Mucosa of descending colon (tissue), 3 donors: ENCODE measurements at regions not wholly inside any gene's neighbourhood (a gene's known extent, or its start where the extent isn't known, plus 50 kb on each side); places are given as distances from the start of the nearest gene placed in this dataset.
"Not testable (repeated sequence)": the region's sequence is repeated elsewhere in the genome, so short reads cannot be mapped to it uniquely, and the experiment has no call there.

ENCODE experiments used
- ATAC-seq: fragments of 200-7000 bp; cut with Tn5 transposase; one replicate; pipeline ENCODE4 v1.9.1; 2020; ENCODE audit warnings: mild to moderate bottlenecking, moderate library complexity
- DNase-seq, 3 donors: peaks; one replicate each; pipeline ENCODE4 v3.0.0-alpha.2; 2020
- H3K36me3 ChIP-seq: fragments of 200-600 bp; one replicate; pipeline ENCODE4 v1.8.0; 2021; ENCODE audit warnings: low read depth, mild to moderate bottlenecking
- H3K4me1 ChIP-seq: fragments of 200-600 bp; one replicate; pipeline ENCODE4 v1.8.0; 2021; ENCODE audit warnings: low read depth, mild to moderate bottlenecking
- H3K4me3 ChIP-seq: fragments of 200-600 bp; one replicate; pipeline ENCODE4 v1.8.0; 2021; ENCODE audit warnings: mild to moderate bottlenecking
- H3K9me3 ChIP-seq: fragments of 200-600 bp; one replicate; pipeline ENCODE4 v1.8.0; 2021; ENCODE audit warnings: mild to moderate bottlenecking
- CTCF ChIP-seq: fragments of 200-600 bp; IDR thresholded peaks from one replicate; pipeline ENCODE4 v1.8.0; 2022; ENCODE audit warnings: antibody characterized with exemption, mild to moderate bottlenecking
- intact Hi-C, 2 donors: fragments of 100-400 bp; cut with DNase I in 1 of 2; cut with micrococcal nuclease in 1 of 2; formaldehyde crosslinking; loops; one replicate each; pipeline versions ENCODE4 v1.11.0 to v1.11.1; 2022; cut with DNase I, micrococcal nuclease
- donor health status: DM: no; HTN: no; CAD: no; lungs with moderate emphysema.
- donor health status: DM: no; HTN: no; CAD: no.
- donor health status: DM: no; HTN: yes; CAD: no.

GRCh38 chr1:234823191-234824176 lies 213.5 kb upstream of the IRF2BP2 start:
- no peaks in the 10 kb centered on the region for H3K9me3 ChIP-seq
- DNase-seq (peak; percentile 76 to 91 (median 83)), ATAC-seq (peak; percentile 87)
- intact Hi-C loops, result loop anchor here in 1 of 2 donors (10.0 kb wide), 1 partner anchor 141 kb away; no protein-coding TSS in a partner anchor
- TF ChIP-seq CTCF, result no peak
- no peaks in the 10 kb centered on the region for H3K36me3 ChIP-seq
- H3K4me1 ChIP-seq, result peaks cover 41% of the 10 kb centered on the region
- no peak overlapping the region for H3K4me3 ChIP-seq

DNA sequence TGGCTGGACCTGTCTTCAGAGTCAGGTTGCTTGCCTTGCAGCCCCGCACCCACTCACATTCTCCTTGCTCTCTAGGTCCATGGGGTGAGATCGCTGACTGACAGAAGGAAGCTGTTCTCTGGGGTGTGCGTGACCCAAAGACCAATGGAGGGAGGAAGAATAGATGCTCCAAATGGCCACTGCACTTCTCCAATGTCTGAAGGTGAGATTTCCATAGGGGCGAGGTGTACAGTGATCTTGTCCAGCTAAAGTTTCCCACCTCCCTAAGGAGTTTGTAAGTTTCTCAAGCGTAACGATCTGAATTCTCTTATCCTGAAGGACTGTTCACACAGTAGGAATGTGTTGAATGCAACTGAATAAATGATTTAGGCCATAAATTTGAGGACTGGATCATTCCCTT lies 211.9 kb upstream of the IRF2BP2 start:
- no peak for ATAC-seq
- H3K9me3 ChIP-seq, result no peaks in the 10 kb centered on the region
- intact Hi-C loops, result loop anchor here in 1 of 2 donors (10.0 kb wide), 1 partner anchor 143 kb away; no protein-coding TSS in a partner anchor
- H3K4me1 ChIP-seq, result peaks cover 35% of the 10 kb centered on the region
- no peak overlapping the region for H3K4me3 ChIP-seq
- no peaks in the 10 kb centered on the region for H3K36me3 ChIP-seq
- no peak for DNase-seq
- no peak for TF ChIP-seq CTCF

DNA sequence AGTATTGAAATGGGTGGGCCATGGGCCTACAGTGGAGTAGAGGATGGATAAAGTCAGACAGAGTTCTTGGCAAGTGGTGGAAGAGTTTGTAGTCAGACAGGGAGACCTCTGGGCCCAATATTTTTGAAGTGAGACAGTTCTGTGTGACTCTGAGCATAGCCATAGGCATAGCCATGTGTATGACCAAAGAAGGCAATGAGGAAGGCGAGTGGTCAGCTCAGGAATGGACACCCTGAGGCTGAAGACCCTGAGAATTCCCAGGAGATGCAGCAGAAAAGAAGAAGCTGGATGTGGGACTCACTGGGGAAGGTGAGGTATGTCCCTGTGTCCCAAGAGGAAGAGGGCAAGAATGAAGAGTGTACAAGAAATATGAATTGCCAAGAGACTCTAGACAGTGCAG lies 210.6 kb upstream of the IRF2BP2 start:
- Histone ChIP-seq H3K9me3 (no peaks in the 10 kb centered on the region), H3K36me3 (no peaks in the 10 kb centered on the region), H3K4me1 (peaks cover 24% of the 10 kb centered on the region), H3K4me3 (no peak overlapping the region)
- no peak for TF ChIP-seq CTCF
- ATAC-seq (no peak), DNase-seq (no peak)
- intact Hi-C loops, result loop anchor here in 1 of 2 donors (10.0 kb wide), 1 partner anchor 144 kb away; no protein-coding TSS in a partner anchor

- H3K36me3 ChIP-seq, DNase-seq, H3K4me3 ChIP-seq, ATAC-seq, H3K9me3 ChIP-seq: not testable (repeated sequence)
- intact Hi-C loops, result loop anchor here in 1 of 2 donors (10.0 kb wide), 1 partner anchor 145 kb away; no protein-coding TSS in a partner anchor
- peaks cover 18% of the 10 kb centered on the region for H3K4me1 ChIP-seq
These were observed 209.9 kb upstream of the IRF2BP2 start for GRCh38 chr1:234819845-234820244.

DNA sequence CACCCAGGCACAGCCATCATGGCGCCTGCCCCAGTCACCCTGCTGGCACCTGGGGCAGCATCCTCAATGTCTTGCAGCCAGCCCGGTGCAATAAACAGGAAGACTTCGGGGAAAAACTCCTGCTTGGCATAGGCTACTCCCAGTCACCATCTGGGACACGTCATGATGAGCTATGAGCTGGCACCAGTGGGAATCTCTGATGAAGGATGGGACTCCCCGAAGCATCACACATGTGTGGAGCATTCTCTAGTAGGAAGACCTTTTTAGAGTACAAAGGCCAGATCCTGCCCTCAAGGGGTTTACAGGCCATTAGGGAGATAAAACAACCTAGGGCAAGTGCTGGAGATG lies 208.0 kb upstream of the IRF2BP2 start:
- intact Hi-C loops, H3K4me3 ChIP-seq, H3K4me1 ChIP-seq, H3K9me3 ChIP-seq, H3K36me3 ChIP-seq, DNase-seq: not testable (repeated sequence)
- peak; percentile 38 for ATAC-seq

- peak in 2 of 3 donors; percentile 60 to 76 for DNase-seq
- intact Hi-C loops, H3K36me3 ChIP-seq, H3K9me3 ChIP-seq, H3K4me1 ChIP-seq, H3K4me3 ChIP-seq: not testable (repeated sequence)
- ATAC-seq, result peak; percentile 79
These were observed 207.5 kb upstream of the IRF2BP2 start for GRCh38 chr1:234817313-234818039.

DNA sequence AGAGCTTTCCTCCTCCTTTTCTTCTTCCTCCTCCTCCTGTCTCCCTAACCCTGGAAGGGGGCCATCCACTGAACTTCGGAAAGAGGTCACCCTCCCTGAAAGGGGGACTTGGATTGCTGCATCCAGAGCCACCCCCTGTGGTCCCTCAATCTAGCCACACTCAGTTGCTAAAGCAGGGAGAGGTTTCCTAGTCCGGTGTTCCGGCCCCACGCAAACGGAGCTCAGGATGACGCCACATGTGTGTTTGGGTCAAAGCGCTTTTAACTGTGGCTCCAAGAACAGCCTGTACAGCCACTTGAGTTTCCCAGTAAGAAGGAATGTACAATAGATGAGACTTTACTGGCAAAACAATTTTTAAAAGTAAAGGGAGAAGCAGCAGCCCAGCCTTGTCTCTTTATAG lies 206.9 kb upstream of the IRF2BP2 start:
- H3K9me3 ChIP-seq, H3K4me3 ChIP-seq, intact Hi-C loops, H3K36me3 ChIP-seq, H3K4me1 ChIP-seq: not testable (repeated sequence)
- ATAC-seq, result peak; percentile 41
- peak in 2 of 3 donors; percentile 20 to 53 for DNase-seq

DNA sequence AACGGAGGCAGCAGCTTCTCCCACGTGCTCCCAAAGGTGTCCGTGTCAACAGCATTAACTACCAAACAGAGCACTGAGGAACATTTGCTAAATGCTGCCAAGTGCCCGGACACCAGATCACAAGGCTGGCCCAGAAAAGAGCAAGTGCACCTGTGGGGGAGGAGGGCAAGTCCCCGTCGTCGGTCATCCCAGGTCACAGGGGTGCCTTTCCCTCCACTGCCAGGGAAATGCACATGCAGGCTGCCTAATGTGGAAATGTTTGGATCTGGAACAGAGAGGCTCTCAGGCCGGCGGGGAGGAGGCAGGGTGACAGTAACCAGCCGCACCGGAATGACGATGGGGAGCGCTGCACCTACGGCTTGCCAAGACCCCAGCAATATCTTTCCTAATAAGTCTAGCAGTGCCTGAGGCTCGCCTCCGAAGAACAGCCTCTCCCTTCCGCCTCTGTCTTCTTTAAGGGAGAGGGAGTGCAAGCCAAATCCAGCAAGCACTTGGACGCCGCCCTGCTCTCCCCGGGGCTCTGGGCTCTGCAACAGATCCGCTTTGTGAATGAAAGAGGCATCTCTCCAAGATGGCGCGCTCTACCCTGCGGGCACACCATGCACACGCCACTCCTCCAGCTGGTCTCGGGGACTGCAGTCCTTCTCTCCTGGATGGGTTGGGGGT lies 206.3 kb upstream of the IRF2BP2 start:
- H3K36me3 ChIP-seq, intact Hi-C loops, H3K4me3 ChIP-seq, H3K9me3 ChIP-seq, H3K4me1 ChIP-seq: not testable (repeated sequence)
- ATAC-seq (peak; percentile 35), DNase-seq (peak; percentile 62 to 74 (median 71))

DNA sequence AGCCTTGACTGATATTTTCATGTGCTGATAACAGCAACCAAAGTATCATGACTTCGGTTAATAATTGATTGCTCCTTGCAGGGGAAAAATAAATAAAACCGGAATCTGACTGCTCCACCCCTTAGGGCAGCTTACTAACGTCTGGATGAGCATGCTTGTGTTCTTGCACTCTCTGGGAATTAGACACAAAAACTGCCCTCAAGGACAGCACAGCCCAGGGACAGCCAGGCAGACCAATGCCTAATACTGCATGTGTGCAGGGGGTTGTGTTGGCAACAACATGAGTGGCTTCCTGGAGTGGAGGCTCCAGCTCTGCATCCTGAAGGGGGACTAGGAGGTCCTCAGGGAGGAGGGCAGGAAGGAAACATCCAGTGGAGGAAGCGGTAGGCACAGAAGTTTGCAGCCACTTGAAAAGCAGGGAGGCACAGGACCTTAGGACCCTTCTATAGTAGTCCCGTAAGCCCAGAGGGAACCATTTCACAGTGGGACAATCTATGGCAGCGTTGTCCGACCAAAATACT lies 205.4 kb upstream of the IRF2BP2 start:
- H3K4me3 ChIP-seq, H3K4me1 ChIP-seq, H3K36me3 ChIP-seq, DNase-seq, H3K9me3 ChIP-seq, intact Hi-C loops: not testable (repeated sequence)
- peak; percentile 6 for ATAC-seq

DNA sequence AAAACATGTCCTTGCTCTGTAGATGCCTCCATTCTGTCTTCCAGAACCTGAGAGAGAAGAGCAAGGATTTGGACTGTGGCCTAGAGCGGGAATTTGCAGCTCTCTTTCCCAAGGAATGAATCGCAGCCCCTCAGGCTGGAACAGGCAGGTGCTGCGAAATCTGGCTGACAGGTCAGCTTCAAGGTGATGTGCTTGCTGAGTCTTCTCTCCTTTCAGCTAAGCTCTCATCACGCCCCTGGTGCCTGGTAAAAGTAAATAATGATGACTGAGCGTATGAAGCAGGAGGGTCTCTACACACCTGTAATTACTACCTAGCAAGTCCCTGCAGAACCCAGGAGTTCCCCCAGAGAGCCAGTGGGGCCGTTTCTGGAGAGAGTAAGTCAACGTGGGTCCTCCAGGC lies 204.3 kb upstream of the IRF2BP2 start:
- H3K36me3 ChIP-seq, H3K9me3 ChIP-seq, intact Hi-C loops, DNase-seq, H3K4me1 ChIP-seq, ATAC-seq, H3K4me3 ChIP-seq: not testable (repeated sequence)
